Liver (tissue), 3 donors: ENCODE measurements at regions not wholly inside any gene's neighbourhood (a gene's known extent, or its start where the extent isn't known, plus 50 kb on each side); places are given as distances from the start of the nearest gene placed in this dataset.

ENCODE experiments used
- ATF3 ChIP-seq: IDR thresholded peaks from 2 replicates; pipeline ENCODE4 v1.6.1; 2016; ENCODE audit warnings: antibody characterized with exemption
- CTCF ChIP-seq: fragments of 150-350 bp; IDR thresholded peaks from 2 replicates; pipeline ENCODE4 v1.5.1; 2017; ENCODE audit warnings: improper control_type of control experiment, low read depth, low read length; ENCODE audit not compliant: missing input control
- MAX ChIP-seq: IDR thresholded peaks from 2 replicates; pipeline ENCODE4 v1.6.1; 2016; ENCODE audit warnings: antibody characterized with exemption
- SP1 ChIP-seq: IDR thresholded peaks from 2 replicates; pipeline ENCODE4 v1.6.1; 2018; ENCODE audit warnings: antibody characterized with exemption, mild to moderate bottlenecking
- donor health status: healthy.
- donor health status: healthy.

GRCh38 chr5:29588236-29588635 lies 1605.2 kb upstream of the CDH6 start:
- TF ChIP-seq CTCF (no peak), ATF3 (no peak), SP1 (no peak), MAX (no peak)
